GM12874 (cell line): ENCODE measurements at regions not wholly inside any gene's neighbourhood (a gene's known extent, or its start where the extent isn't known, plus 50 kb on each side); places are given as distances from the start of the nearest gene placed in this dataset.

Experiments
- CTCF ChIP-seq: IDR thresholded peaks from 2 replicates; pipeline ENCODE4 v1.5.1; 2011; ENCODE audit warnings: low read depth, mild to moderate bottlenecking, control low read depth, low read length, moderate library complexity; ENCODE audit not compliant: insufficient read depth

- no peak for TF ChIP-seq CTCF
Observed at GRCh38 chr20:53805895-53806384, 212.3 kb upstream of the ZNF217 start.

GRCh38 chr20:53804920-53805894 lies 211.6 kb upstream of the ZNF217 start:
- TF ChIP-seq CTCF, result no peak

GRCh38 chr20:53803492-53804155 lies 210.0 kb upstream of the ZNF217 start:
- TF ChIP-seq CTCF, result no peak

- no peak for TF ChIP-seq CTCF
Observed at GRCh38 chr20:53801609-53802370, 208.2 kb upstream of the ZNF217 start.

- TF ChIP-seq CTCF, result no peak
Observed at GRCh38 chr20:53800883-53801604, 207.4 kb upstream of the ZNF217 start.

GRCh38 chr20:53800418-53800817 lies 206.8 kb upstream of the ZNF217 start:
- no peak for TF ChIP-seq CTCF

- no peak for TF ChIP-seq CTCF
Observed at GRCh38 chr20:53797085-53797484, 203.4 kb upstream of the ZNF217 start.
